Mucosa of descending colon (tissue), 3 donors: ENCODE measurements at regions not wholly inside any gene's neighbourhood (a gene's known extent, or its start where the extent isn't known, plus 50 kb on each side); places are given as distances from the start of the nearest gene placed in this dataset.

Source experiments
- ATAC-seq: fragments of 200-7000 bp; cut with Tn5 transposase; one replicate; pipeline ENCODE4 v1.9.1; 2020; ENCODE audit warnings: mild to moderate bottlenecking, moderate library complexity
- DNase-seq, 3 donors: peaks; one replicate each; pipeline ENCODE4 v3.0.0-alpha.2; 2020
- H3K36me3 ChIP-seq: fragments of 200-600 bp; one replicate; pipeline ENCODE4 v1.8.0; 2021; ENCODE audit warnings: low read depth, mild to moderate bottlenecking
- H3K4me1 ChIP-seq: fragments of 200-600 bp; one replicate; pipeline ENCODE4 v1.8.0; 2021; ENCODE audit warnings: low read depth, mild to moderate bottlenecking
- H3K4me3 ChIP-seq: fragments of 200-600 bp; one replicate; pipeline ENCODE4 v1.8.0; 2021; ENCODE audit warnings: mild to moderate bottlenecking
- H3K9me3 ChIP-seq: fragments of 200-600 bp; one replicate; pipeline ENCODE4 v1.8.0; 2021; ENCODE audit warnings: mild to moderate bottlenecking
- intact Hi-C, 2 donors: fragments of 100-400 bp; cut with DNase I in 1 of 2; cut with micrococcal nuclease in 1 of 2; formaldehyde crosslinking; loops; one replicate each; pipeline versions ENCODE4 v1.11.0 to v1.11.1; 2022; cut with DNase I, micrococcal nuclease
- TF ChIP-seq, protein P1 (sequence below): fragments of 200-600 bp; IDR thresholded peaks from one replicate; pipeline ENCODE4 v1.8.0; 2022; ENCODE audit warnings: antibody characterized with exemption, mild to moderate bottlenecking
- donor health status: DM: no; HTN: no; CAD: no; lungs with moderate emphysema.
- donor health status: DM: no; HTN: no; CAD: no.
- donor health status: DM: no; HTN: yes; CAD: no.

DNA sequence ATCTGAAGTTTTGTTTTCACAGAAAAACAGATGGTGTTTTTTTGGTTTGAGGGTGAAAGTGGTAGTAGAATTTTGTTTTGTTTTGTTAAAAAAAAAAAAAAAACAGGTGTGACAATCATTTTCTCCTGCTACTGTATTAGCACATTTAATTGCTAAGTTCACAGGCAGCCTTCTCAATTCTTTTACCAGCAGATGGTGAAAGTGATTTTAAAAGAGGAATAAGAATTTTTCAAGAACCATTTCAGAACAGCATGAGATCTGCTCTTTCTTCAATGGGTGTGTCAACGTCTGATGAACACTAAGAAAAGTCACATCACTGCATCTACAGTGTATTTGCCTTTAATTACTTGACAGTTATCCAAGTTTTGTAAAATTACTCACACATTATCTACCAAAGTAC, 303.7 kb upstream of the USP15 start:
- Histone ChIP-seq H3K36me3 (no peaks in the 10 kb centered on the region), H3K4me3 (no peak overlapping the region), H3K4me1 (no peaks in the 10 kb centered on the region), H3K9me3 (peaks cover 10% of the 10 kb centered on the region)
- intact Hi-C loops = no loop called here
- DNase-seq (no peak), ATAC-seq (no peak)
- TF ChIP-seq, protein P1, sequence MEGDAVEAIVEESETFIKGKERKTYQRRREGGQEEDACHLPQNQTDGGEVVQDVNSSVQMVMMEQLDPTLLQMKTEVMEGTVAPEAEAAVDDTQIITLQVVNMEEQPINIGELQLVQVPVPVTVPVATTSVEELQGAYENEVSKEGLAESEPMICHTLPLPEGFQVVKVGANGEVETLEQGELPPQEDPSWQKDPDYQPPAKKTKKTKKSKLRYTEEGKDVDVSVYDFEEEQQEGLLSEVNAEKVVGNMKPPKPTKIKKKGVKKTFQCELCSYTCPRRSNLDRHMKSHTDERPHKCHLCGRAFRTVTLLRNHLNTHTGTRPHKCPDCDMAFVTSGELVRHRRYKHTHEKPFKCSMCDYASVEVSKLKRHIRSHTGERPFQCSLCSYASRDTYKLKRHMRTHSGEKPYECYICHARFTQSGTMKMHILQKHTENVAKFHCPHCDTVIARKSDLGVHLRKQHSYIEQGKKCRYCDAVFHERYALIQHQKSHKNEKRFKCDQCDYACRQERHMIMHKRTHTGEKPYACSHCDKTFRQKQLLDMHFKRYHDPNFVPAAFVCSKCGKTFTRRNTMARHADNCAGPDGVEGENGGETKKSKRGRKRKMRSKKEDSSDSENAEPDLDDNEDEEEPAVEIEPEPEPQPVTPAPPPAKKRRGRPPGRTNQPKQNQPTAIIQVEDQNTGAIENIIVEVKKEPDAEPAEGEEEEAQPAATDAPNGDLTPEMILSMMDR = no peak

DNA sequence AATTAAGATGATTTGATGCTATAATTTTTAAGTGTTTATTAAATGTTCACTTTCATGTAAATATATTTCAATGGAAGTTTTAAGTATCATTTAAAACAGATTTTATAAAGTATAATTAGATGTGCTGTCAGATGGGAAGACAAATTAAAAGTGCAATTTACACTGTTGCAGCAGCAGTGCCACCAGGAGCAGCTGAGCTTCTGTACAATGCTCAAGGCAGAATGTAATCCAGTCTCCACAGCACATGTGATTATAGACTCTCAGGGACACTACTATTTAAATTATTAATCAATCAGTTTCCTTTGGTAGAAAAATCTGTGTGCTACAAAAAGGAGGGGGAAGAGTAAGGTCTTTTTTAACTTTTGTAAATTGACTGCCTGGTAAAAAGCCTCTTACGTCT, 285.7 kb upstream of the USP15 start:
- H3K4me3 ChIP-seq = no peak overlapping the region
- H3K36me3 ChIP-seq = no peaks in the 10 kb centered on the region
- TF ChIP-seq, protein P1 = no peak
- DNase-seq (no peak), ATAC-seq (no peak)
- H3K9me3 ChIP-seq = no peaks in the 10 kb centered on the region
- intact Hi-C loops = no loop called here
- no peaks in the 10 kb centered on the region for H3K4me1 ChIP-seq

DNA sequence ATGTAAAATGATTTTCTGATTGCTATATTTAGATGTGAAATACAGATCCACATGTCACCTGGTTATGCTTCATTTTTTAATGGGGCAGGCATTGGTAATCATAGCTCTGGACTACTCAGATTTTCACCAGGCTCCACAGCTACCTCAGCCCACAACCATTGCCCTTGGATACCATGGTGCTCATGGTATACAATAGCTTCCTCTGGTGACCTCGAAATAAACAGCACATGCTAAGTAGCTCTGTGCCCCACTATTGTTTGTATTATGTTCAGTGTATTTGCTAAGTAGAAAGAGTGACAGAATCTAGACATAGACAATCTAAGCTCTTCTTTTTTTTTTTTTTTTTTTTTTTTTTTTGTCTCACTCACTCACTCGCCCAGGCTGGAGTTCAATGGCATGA, 274.4 kb upstream of the USP15 start:
- Histone ChIP-seq H3K9me3 (no peaks in the 10 kb centered on the region), H3K36me3 (no peaks in the 10 kb centered on the region), H3K4me3 (no peak overlapping the region), H3K4me1 (no peaks in the 10 kb centered on the region)
- DNase-seq (no peak), ATAC-seq (no peak)
- TF ChIP-seq, protein P1 = no peak
- intact Hi-C loops = no loop called here

DNA sequence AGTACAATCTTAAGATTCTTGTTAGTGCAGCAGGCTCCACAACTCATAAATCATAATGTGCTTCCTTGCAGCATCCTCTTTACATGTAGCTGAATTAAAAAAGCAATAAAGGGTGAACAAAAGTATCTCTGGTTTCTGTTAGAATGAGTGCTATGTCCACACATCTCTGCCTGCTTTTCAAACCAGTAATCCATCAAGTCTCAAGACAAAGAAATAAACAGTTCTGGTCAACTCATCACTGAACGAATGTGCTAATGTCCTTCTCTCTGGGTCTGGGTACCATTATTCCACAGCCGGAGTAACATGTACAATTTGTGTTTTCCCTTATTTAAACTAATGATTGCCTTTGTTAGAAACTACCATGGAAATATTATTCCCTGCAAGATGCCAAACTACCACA, 273.0 kb upstream of the USP15 start:
- intact Hi-C loops = no loop called here
- TF ChIP-seq, protein P1 = no peak
- Histone ChIP-seq H3K9me3 (no peaks in the 10 kb centered on the region), H3K4me3 (no peak overlapping the region), H3K4me1 (no peaks in the 10 kb centered on the region), H3K36me3 (no peaks in the 10 kb centered on the region)
- no peak for ATAC-seq
- DNase-seq = no peak

DNA sequence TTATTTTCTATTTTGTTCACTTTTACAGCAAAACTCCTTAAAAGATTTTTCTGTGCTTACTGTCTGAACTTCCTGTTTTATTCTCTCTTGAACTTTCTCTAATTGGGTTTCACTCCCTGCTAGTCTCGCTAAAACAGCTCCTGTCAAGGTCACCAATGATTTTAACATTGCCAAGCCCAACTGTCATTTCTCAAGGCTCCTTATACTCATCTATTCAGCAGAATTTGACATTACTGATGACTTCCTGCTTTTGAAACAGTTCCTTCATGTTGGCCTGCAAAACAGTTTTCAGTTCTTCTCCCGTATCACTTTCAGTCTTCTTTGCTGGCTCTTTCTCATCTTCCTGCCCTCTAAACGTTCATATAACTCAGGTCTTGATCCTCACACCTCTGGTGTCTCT, 268.5 kb upstream of the USP15 start:
- no peaks in the 10 kb centered on the region for H3K36me3 ChIP-seq
- no peaks in the 10 kb centered on the region for H3K4me1 ChIP-seq
- intact Hi-C loops = no loop called here
- DNase-seq (no peak), ATAC-seq (no peak)
- no peak overlapping the region for H3K4me3 ChIP-seq
- TF ChIP-seq, protein P1 = no peak
- H3K9me3 ChIP-seq = no peaks in the 10 kb centered on the region

DNA sequence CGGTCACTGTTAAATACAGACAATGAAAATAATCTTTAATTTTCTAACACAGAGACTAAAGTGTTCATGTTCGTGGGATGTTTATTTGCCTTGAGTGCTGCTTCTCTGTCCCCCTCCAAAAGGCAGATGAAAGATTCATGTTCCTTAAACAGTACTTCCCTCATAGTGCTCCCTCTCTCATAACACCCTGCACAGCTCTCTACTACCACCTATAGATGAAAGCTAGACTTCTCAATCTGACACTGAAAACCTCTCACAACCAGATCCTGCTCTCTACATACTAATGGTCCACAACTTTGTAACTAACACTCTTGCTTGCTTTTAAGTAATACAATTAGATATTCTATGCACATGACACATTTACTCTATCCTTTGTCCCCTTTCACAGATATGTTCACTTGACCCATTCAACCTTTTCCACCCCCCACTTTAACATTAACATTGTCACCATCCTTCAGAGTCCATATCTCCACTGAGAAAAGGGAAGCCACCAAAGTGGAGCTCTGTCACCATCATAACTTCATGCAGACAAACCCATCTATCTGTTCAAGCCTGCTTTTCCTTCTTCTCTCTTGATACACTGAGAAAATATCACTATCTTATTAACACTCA, 266.4 kb upstream of the USP15 start:
- DNase-seq (peak in 1 of 3 donors; percentile 8), ATAC-seq (peak; percentile 56)
- no peaks in the 10 kb centered on the region for H3K36me3 ChIP-seq
- intact Hi-C loops = no loop called here
- TF ChIP-seq, protein P1 = no peak
- no peaks in the 10 kb centered on the region for H3K4me1 ChIP-seq
- no peaks in the 10 kb centered on the region for H3K9me3 ChIP-seq
- no peak overlapping the region for H3K4me3 ChIP-seq
